Sigmoid colon (tissue), 6 donors: ENCODE measurements at regions not wholly inside any gene's neighbourhood (a gene's known extent, or its start where the extent isn't known, plus 50 kb on each side); places are given as distances from the start of the nearest gene placed in this dataset.

ENCODE experiments used
- DNase-seq: peaks from one replicate; pipeline ENCODE4 v3.0.0-alpha.2; 2019
- H3K27ac ChIP-seq, 4 donors: fragments of 200-600 bp; sonication (generic); one replicate each; pipeline ENCODE4 v1.5.1; 2016 to 2019; ENCODE audit warnings: mild to moderate bottlenecking in 1 of 4
- H3K27me3 ChIP-seq, 3 donors: fragments of 200-600 bp; sonication (generic); one replicate each; pipeline ENCODE4 v1.5.1; 2019; ENCODE audit warnings: mild to moderate bottlenecking in 1 of 3
- H3K36me3 ChIP-seq, 4 donors: fragments of 200-600 bp; sonication (generic); one replicate each; pipeline ENCODE4 v1.5.1; 2016 to 2019
- H3K4me1 ChIP-seq, 4 donors: fragments of 200-600 bp; sonication (generic); one replicate each; pipeline ENCODE4 v1.5.1; 2017 to 2019
- H3K4me3 ChIP-seq, 4 donors: fragments of 200-600 bp; sonication (generic); one replicate each; pipeline ENCODE4 v1.5.1; 2017 to 2019; ENCODE audit warnings: mild to moderate bottlenecking in 2 of 4, moderate library complexity in 1 of 4
- H3K9me3 ChIP-seq, 4 donors: fragments of 200-600 bp in 3 of 4; sonication (generic) in 3 of 4; one replicate each; pipeline versions ENCODE4 v1.5.1 to v1.6.1; 2013 to 2019
- CTCF ChIP-seq, 4 experiments: fragments of 450-650 bp in 3 of 4; fragments of 200-600 bp in 1 of 4; IDR thresholded peaks; one replicate each; pipeline ENCODE4 v1.5.1; 2016 to 2019; ENCODE audit warnings: antibody characterized with exemption in 4 of 4, mild to moderate bottlenecking in 3 of 4, moderate library complexity in 2 of 4
- EP300 ChIP-seq, 4 donors: sonication (generic); formaldehyde crosslinking; IDR thresholded peaks; one replicate each; pipeline ENCODE4 v1.6.1; 2017; ENCODE audit warnings: antibody characterized with exemption in 4 of 4
- POLR2A ChIP-seq, 2 donors: fragments of 450-650 bp; IDR thresholded peaks; one replicate each; pipeline ENCODE4 v1.6.1; 2016; ENCODE audit warnings: antibody characterized with exemption in 2 of 2, mild to moderate bottlenecking in 2 of 2, moderate library complexity in 2 of 2
- POLR2AphosphoS5 ChIP-seq, 4 donors: sonication (generic); formaldehyde crosslinking; IDR thresholded peaks; one replicate each; pipeline ENCODE4 v1.6.1; 2017; ENCODE audit warnings: antibody characterized with exemption in 4 of 4
- WGBS, 2 donors: extraction: QIAGEN DNeasy Blood & Tissue Kit; methylation state at CpG; one replicate each; pipeline ENCODE4 v1.1.7; 2013; 5-methylcytosine and 5-hydroxymethylcytosine counted together
- intact Hi-C: fragments of 100-400 bp; cut with DNase I; formaldehyde crosslinking; loops from one replicate; pipeline ENCODE4 v1.15.1; 2023
- donor health status: healthy with polysubstance abuse.
- donor health status: healthy.

GRCh38 chr5:97876272-97876671 is 693.2 kb upstream of the RIOK2 start:
- 80 to 84% methylated on average over 2 of the region's 2 CpGs for WGBS, 2 donors
- no peaks in the 10 kb centered on the region for H3K4me1 ChIP-seq
- no peaks in the 10 kb centered on the region for H3K9me3 ChIP-seq
- no peaks in the 10 kb centered on the region for H3K27me3 ChIP-seq
- no peak overlapping the region for H3K4me3 ChIP-seq
- H3K27ac ChIP-seq: no peak overlapping the region
- no peak for TF ChIP-seq POLR2AphosphoS5 (IDR thresholded peaks at IDR 0.05)
- no peak for TF ChIP-seq POLR2A (IDR thresholded peaks at IDR 0.05)
- no peak for TF ChIP-seq CTCF (IDR thresholded peaks at IDR 0.05)
- TF ChIP-seq EP300 (IDR thresholded peaks at IDR 0.05): no peak
- intact Hi-C loops: no loop called here
- no peak for DNase-seq
- no peaks in the 10 kb centered on the region for H3K36me3 ChIP-seq

GRCh38 chr5:97877588-97877987 is 694.5 kb upstream of the RIOK2 start:
- 78 to 79% methylated on average over 3 of the region's 3 CpGs for WGBS, 2 donors
- no peak for TF ChIP-seq POLR2A (IDR thresholded peaks at IDR 0.05)
- no peak for TF ChIP-seq POLR2AphosphoS5 (IDR thresholded peaks at IDR 0.05)
- TF ChIP-seq EP300 (IDR thresholded peaks at IDR 0.05): no peak
- no peak for TF ChIP-seq CTCF (IDR thresholded peaks at IDR 0.05)

GRCh38 chr5:97888439-97888838 is 705.4 kb upstream of the RIOK2 start:
- Histone ChIP-seq H3K27me3 (no peaks in the 10 kb centered on the region), H3K27ac (no peak overlapping the region)
- WGBS, 2 donors: 80% methylated on average over 2 of the region's 2 CpGs

More at GRCh38 chr5:97877588-97877987, 694.5 kb upstream of the RIOK2 start:
- intact Hi-C loops: no loop called here
- Histone ChIP-seq H3K4me1 (no peaks in the 10 kb centered on the region), H3K9me3 (no peaks in the 10 kb centered on the region), H3K36me3 (no peaks in the 10 kb centered on the region), H3K4me3 (no peak overlapping the region), H3K27ac (no peak overlapping the region), H3K27me3 (no peaks in the 10 kb centered on the region)
- DNase-seq: no peak

GRCh38 chr5:97891971-97892370 is 708.9 kb upstream of the RIOK2 start:
- H3K36me3 ChIP-seq: no peaks in the 10 kb centered on the region
- H3K27ac ChIP-seq: no peak overlapping the region
- no peaks in the 10 kb centered on the region for H3K27me3 ChIP-seq
- DNase-seq: no peak
- TF ChIP-seq CTCF (IDR thresholded peaks at IDR 0.05): no peak
- no peak for TF ChIP-seq POLR2AphosphoS5 (IDR thresholded peaks at IDR 0.05)
- no peak for TF ChIP-seq EP300 (IDR thresholded peaks at IDR 0.05)
- no peak for TF ChIP-seq POLR2A (IDR thresholded peaks at IDR 0.05)
- H3K9me3 ChIP-seq: no peaks in the 10 kb centered on the region
- intact Hi-C loops: no loop called here
- no peaks in the 10 kb centered on the region for H3K4me1 ChIP-seq
- H3K4me3 ChIP-seq: no peak overlapping the region

More at GRCh38 chr5:97888439-97888838, 705.4 kb upstream of the RIOK2 start:
- no peaks in the 10 kb centered on the region for H3K9me3 ChIP-seq
- no peak overlapping the region for H3K4me3 ChIP-seq
- DNase-seq: no peak
- H3K4me1 ChIP-seq: no peaks in the 10 kb centered on the region
- intact Hi-C loops: no loop called here
- H3K36me3 ChIP-seq: no peaks in the 10 kb centered on the region
- TF ChIP-seq POLR2AphosphoS5 (IDR thresholded peaks at IDR 0.05) (no peak), POLR2A (IDR thresholded peaks at IDR 0.05) (no peak), CTCF (IDR thresholded peaks at IDR 0.05) (no peak), EP300 (IDR thresholded peaks at IDR 0.05) (no peak)

- WGBS, 2 donors: 83 to 92% methylated on average over 2 of the region's 2 CpGs
Measured at GRCh38 chr5:97903742-97904141, 720.7 kb upstream of the RIOK2 start.

More at GRCh38 chr5:97903742-97904141, 720.7 kb upstream of the RIOK2 start:
- intact Hi-C loops: no loop called here
- Histone ChIP-seq H3K9me3 (peaks cover 0 to 3% (median 2%) of the 10 kb centered on the region in 4 donors), H3K36me3 (no peaks in the 10 kb centered on the region), H3K4me1 (no peaks in the 10 kb centered on the region), H3K4me3 (no peak overlapping the region), H3K27me3 (no peaks in the 10 kb centered on the region), H3K27ac (no peak overlapping the region)
- DNase-seq: no peak
- TF ChIP-seq CTCF (IDR thresholded peaks at IDR 0.05) (no peak), EP300 (IDR thresholded peaks at IDR 0.05) (no peak), POLR2A (IDR thresholded peaks at IDR 0.05) (no peak), POLR2AphosphoS5 (IDR thresholded peaks at IDR 0.05) (no peak)
